Prostate gland (tissue), 2 donors: ENCODE measurements at regions not wholly inside any gene's neighbourhood (a gene's known extent, or its start where the extent isn't known, plus 50 kb on each side); places are given as distances from the start of the nearest gene placed in this dataset.

Source experiments
- DNase-seq: peaks from one replicate; pipeline ENCODE4 v3.0.0-alpha.2; 2019; ENCODE audit warnings: low spot score
- H3K27ac ChIP-seq, 2 donors: fragments of 200-600 bp; sonication (generic); 2 replicates each; pipeline ENCODE4 v1.5.1; 2017 to 2019
- H3K27me3 ChIP-seq: fragments of 200-600 bp; sonication (generic); replicated peaks from 2 replicates; pipeline ENCODE4 v1.5.1; 2019; ENCODE audit not compliant: insufficient read depth
- H3K36me3 ChIP-seq, 2 donors: fragments of 200-600 bp; sonication (generic); 1 replicate in 1 of 2; 2 replicates in 1 of 2; pipeline versions ENCODE4 v1.5.1 to v1.8.1; 2017 to 2019
- H3K4me1 ChIP-seq: fragments of 200-600 bp; sonication (generic); replicated peaks from 2 replicates; pipeline ENCODE4 v1.5.1; 2019
- H3K4me3 ChIP-seq, 2 donors: fragments of 200-600 bp; sonication (generic); 2 replicates each; pipeline ENCODE4 v1.5.1; 2017 to 2019
- H3K9me3 ChIP-seq: fragments of 200-600 bp; sonication (generic); 2 replicates; pipeline ENCODE4 v1.5.1; 2017
- POLR2A ChIP-seq: fragments of 450-650 bp; IDR thresholded peaks from one replicate; pipeline ENCODE4 v1.6.1; 2016; ENCODE audit warnings: antibody characterized with exemption, mild to moderate bottlenecking
- POLR2AphosphoS5 ChIP-seq: sonication (generic); formaldehyde crosslinking; IDR thresholded peaks from one replicate; pipeline ENCODE4 v1.6.1; 2017; ENCODE audit warnings: antibody characterized with exemption
- WGBS: methylation state at CpG from one replicate; pipeline ENCODE4 v1.1.5; 2018; 5-methylcytosine and 5-hydroxymethylcytosine counted together
- intact Hi-C: fragments of 100-400 bp; cut with DNase I; formaldehyde crosslinking; loops from one replicate; pipeline ENCODE4 v1.14.2; 2022
- TF ChIP-seq, protein P1 (sequence below), 4 experiments: fragments of 200-600 bp in 2 of 4; fragments of 450-650 bp in 2 of 4; sonication (generic) in 2 of 4; IDR thresholded peaks; 1 replicate in 3 of 4; 2 replicates in 1 of 4; pipeline ENCODE4 v1.5.1; 2016 to 2019; ENCODE audit warnings: antibody characterized with exemption in 4 of 4, mild to moderate bottlenecking in 2 of 4, moderate library complexity in 2 of 4

DNA sequence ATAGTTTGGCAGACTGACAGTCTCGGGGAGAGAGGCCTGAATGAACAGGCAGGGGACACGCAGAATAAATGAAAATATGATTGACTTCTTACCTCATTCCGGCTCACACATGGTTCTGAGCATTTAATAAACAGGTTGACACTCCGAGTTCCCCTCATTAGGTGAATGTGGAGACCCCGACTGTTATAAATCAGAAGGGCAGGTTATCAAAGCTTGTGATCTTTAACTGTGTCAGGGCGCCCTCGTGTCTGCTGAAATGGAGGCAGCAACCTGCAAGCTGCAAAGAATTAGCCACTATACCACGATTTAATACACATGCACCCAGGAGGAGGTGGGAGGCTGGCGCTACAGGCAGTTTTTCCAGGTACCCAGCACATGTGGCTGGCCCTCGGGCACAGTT, 627.5 kb downstream of the MED13L start:
- Histone ChIP-seq H3K27me3 (no peaks in the 10 kb centered on the region), H3K9me3 (no peaks in the 10 kb centered on the region), H3K36me3 (no peaks in the 10 kb centered on the region), H3K4me3 (no peak overlapping the region), H3K27ac (no peak overlapping the region), H3K4me1 (no peaks in the 10 kb centered on the region)
- 60% methylated on average over 10 of the region's 10 CpGs for WGBS
- TF ChIP-seq, protein P1, sequence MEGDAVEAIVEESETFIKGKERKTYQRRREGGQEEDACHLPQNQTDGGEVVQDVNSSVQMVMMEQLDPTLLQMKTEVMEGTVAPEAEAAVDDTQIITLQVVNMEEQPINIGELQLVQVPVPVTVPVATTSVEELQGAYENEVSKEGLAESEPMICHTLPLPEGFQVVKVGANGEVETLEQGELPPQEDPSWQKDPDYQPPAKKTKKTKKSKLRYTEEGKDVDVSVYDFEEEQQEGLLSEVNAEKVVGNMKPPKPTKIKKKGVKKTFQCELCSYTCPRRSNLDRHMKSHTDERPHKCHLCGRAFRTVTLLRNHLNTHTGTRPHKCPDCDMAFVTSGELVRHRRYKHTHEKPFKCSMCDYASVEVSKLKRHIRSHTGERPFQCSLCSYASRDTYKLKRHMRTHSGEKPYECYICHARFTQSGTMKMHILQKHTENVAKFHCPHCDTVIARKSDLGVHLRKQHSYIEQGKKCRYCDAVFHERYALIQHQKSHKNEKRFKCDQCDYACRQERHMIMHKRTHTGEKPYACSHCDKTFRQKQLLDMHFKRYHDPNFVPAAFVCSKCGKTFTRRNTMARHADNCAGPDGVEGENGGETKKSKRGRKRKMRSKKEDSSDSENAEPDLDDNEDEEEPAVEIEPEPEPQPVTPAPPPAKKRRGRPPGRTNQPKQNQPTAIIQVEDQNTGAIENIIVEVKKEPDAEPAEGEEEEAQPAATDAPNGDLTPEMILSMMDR (IDR thresholded peaks at IDR 0.05), result no peak
- no peak for TF ChIP-seq POLR2A
- TF ChIP-seq POLR2AphosphoS5, result no peak
- no peak for DNase-seq
- intact Hi-C loops, result no loop called here

DNA sequence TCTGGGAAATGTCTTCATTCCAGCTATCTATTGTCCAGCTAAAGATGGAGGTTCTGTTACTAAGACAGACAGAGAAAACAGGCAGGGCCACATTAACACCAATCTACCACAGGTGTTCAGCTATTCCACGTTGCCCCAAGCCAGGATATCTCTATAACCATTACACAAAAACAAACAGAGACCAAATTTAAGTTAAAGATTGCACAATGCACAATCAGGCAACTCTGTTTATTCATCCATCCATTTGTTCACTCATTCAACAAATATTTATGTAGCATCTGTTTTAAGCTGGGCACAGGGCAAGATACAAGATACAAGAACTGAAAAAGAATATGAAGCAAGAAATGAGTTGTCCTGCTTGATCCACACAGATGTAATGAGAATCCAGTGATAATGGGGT, 629.0 kb downstream of the MED13L start:
- 47% methylated on average over 1 of the region's 1 CpG for WGBS

DNA sequence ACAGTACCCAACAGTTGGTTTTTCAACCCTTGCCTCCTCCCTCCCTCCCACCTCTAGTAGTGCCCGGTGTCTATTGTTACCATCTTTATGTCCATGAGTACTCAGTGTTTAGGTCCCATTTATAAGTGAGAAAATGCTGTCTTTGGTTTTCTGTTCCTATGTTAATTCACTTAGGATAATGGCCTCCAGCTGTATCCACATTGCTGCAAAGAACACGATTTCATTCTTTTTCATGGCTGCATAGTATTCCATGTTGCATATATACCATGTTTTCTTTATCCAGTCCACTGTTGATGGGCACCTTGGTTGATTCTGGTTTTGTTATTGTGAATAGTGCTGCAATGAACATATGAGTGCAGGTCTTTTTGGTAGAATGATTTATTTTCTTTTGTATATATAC, 631.3 kb downstream of the MED13L start:
- no peaks in the 10 kb centered on the region for H3K4me1 ChIP-seq
- no peak overlapping the region for H3K27ac ChIP-seq
- DNase-seq, result no peak
- no peaks in the 10 kb centered on the region for H3K36me3 ChIP-seq
- intact Hi-C loops, result no loop called here
- TF ChIP-seq, protein P1 (IDR thresholded peaks at IDR 0.05), result no peak
- TF ChIP-seq POLR2AphosphoS5 (no peak), POLR2A (no peak)
- H3K9me3 ChIP-seq, result no peaks in the 10 kb centered on the region
- no peak overlapping the region for H3K4me3 ChIP-seq
- WGBS, result 97% methylated on average over 2 of the region's 2 CpGs
- H3K27me3 ChIP-seq, result no peaks in the 10 kb centered on the region

More for the DNA sequence above, 629.0 kb downstream of the MED13L start:
- no peaks in the 10 kb centered on the region for H3K36me3 ChIP-seq
- no peak overlapping the region for H3K27ac ChIP-seq
- no peaks in the 10 kb centered on the region for H3K4me1 ChIP-seq
- no peaks in the 10 kb centered on the region for H3K27me3 ChIP-seq
- no peak overlapping the region for H3K4me3 ChIP-seq
- intact Hi-C loops, result no loop called here
- no peaks in the 10 kb centered on the region for H3K9me3 ChIP-seq
- TF ChIP-seq, protein P1 (IDR thresholded peaks at IDR 0.05), result no peak
- no peak for TF ChIP-seq POLR2AphosphoS5
- DNase-seq, result no peak

DNA sequence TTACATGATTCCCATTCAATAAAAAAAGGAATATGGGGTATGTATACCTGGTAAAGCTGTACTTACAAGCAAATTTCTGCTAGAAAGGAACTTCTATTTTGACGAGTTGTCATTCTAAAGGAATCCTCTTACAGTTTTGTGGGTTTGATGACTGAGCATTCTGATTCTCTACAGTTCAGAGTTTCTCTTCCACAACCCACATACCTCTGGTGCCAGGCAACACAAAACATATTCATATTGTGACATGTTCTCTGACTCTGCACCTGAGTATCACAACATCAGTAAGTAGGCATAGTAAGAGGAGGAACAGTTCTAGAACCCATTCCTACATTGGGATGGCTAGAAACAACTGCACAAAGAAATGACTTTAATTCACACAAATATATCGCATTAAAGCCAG, 636.6 kb downstream of the MED13L start:
- TF ChIP-seq, protein P1 (IDR thresholded peaks at IDR 0.05), result no peak
- TF ChIP-seq POLR2A (no peak), POLR2AphosphoS5 (no peak)
- H3K9me3 ChIP-seq, result no peaks in the 10 kb centered on the region
- H3K27ac ChIP-seq, result no peak overlapping the region
- no peak for DNase-seq
- H3K27me3 ChIP-seq, result no peaks in the 10 kb centered on the region
- intact Hi-C loops, result no loop called here
- WGBS, result 96% methylated on average over 2 of the region's 2 CpGs
- H3K4me3 ChIP-seq, result no peak overlapping the region
- H3K36me3 ChIP-seq, result no peaks in the 10 kb centered on the region
- no peaks in the 10 kb centered on the region for H3K4me1 ChIP-seq

DNA sequence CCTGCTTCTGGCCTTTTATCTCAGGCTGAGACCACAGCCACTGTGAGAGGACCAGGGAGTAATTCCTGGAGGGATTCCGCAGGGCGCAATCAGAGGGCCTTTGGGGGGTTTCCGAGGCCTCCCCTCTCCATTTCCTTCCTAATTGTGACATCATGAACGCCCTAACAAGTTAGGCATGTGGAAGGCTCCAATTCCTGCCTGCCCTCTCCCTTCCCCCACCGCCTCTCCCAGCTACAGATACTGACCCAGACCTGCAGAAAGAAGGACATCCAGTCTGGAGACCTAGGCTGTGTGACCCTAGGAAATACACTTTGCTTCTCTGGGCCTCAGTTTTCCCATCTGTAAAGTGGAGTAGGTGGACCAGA, 637.9 kb downstream of the MED13L start:
- no peaks in the 10 kb centered on the region for H3K4me1 ChIP-seq
- no peaks in the 10 kb centered on the region for H3K36me3 ChIP-seq
- DNase-seq, result no peak
- intact Hi-C loops, result loop anchor here (10.0 kb wide), 1 partner anchor 975 kb away; no protein-coding TSS in a partner anchor
- TF ChIP-seq POLR2AphosphoS5 (no peak), POLR2A (no peak)
- TF ChIP-seq, protein P1 (IDR thresholded peaks at IDR 0.05), result no peak
- no peaks in the 10 kb centered on the region for H3K9me3 ChIP-seq
- H3K4me3 ChIP-seq, result no peak overlapping the region
- WGBS, result 73% methylated on average over 5 of the region's 5 CpGs
- no peaks in the 10 kb centered on the region for H3K27me3 ChIP-seq
- H3K27ac ChIP-seq, result no peak overlapping the region
